GM23338 (cell line): ENCODE measurements at regions not wholly inside any gene's neighbourhood (a gene's known extent, or its start where the extent isn't known, plus 50 kb on each side); places are given as distances from the start of the nearest gene placed in this dataset.

ENCODE experiments used
- CREB1 ChIP-seq: fragments of 250-450 bp; sonication (Bioruptor Pico); IDR thresholded peaks from 2 replicates; pipeline ENCODE4 v1.5.0; 2020; ENCODE audit warnings: low read depth, mild to moderate bottlenecking, moderate library complexity
- CTCF ChIP-seq, 2 experiments: fragments of 200-600 bp in 1 of 2; sonication (generic) in 1 of 2; conservative IDR thresholded peaks; 2 replicates each; pipeline versions ENCODE4 v1.5.1 to v1.6.1; 2016 to 2017; ENCODE audit warnings: antibody characterized with exemption in 2 of 2, low read depth in 2 of 2, mild to moderate bottlenecking in 2 of 2, moderate library complexity in 1 of 2
- EZH2phosphoT487 ChIP-seq: fragments of 200-600 bp; sonication (generic); IDR thresholded peaks from one replicate; pipeline ENCODE4 v1.8.1; 2018; ENCODE audit warnings: antibody characterized with exemption; ENCODE audit not compliant: unreplicated experiment
- REST ChIP-seq: IDR thresholded peaks from one replicate; pipeline ENCODE4 v1.6.1; 2018; ENCODE audit warnings: antibody characterized with exemption; ENCODE audit not compliant: unreplicated experiment
- ZNF462 ChIP-seq: fragments of 250-450 bp; sonication (Bioruptor Pico); IDR thresholded peaks from 2 replicates; pipeline ENCODE4 v1.5.0; 2020; ENCODE audit warnings: mild to moderate bottlenecking, moderate library complexity

GRCh38 chr9:68619636-68620035, 79.0 kb upstream of the TMEM252 start (continued):
- TF ChIP-seq ZNF462 (CRISPR knock-in tag) (no peak), REST (no peak), CREB1 (CRISPR knock-in tag) (no peak), CTCF (conservative IDR thresholded peaks at IDR 0.05; ENCODE audit: low read depth in 2 of 2) (no peak), EZH2phosphoT487 (no peak)
